H1 (cell line): ENCODE measurements at regions not wholly inside any gene's neighbourhood (a gene's known extent, or its start where the extent isn't known, plus 50 kb on each side); places are given as distances from the start of the nearest gene placed in this dataset.

Experiments
- CTCF ChIA-PET: fragments of 300-600 bp; sonication (Branson Sonifier 250); formaldehyde crosslinking; loops from one replicate; lab custom pipeline; 2021; ENCODE audit not compliant: partially characterized antibody; lab: Charles Lee
- POLR2A ChIA-PET: fragments of 300-600 bp; sonication (Branson Sonifier 250); formaldehyde crosslinking; loops from one replicate; lab custom pipeline; 2021; ENCODE audit warnings: inconsistent platforms; ENCODE audit not compliant: partially characterized antibody; lab: Charles Lee
- DNase-seq, 2 experiments: peaks; one replicate each; pipeline versions ENCODE4 v3.0.0 to v3.0.0-alpha.2; 2010 to 2022; ENCODE audit warnings: low spot score in 2 of 2, low read depth in 1 of 2, mixed read lengths in 1 of 2
- FAIRE-seq: peaks from 2 replicates; lab custom pipeline; 2011; peaks lifted over from hg19 to GRCh38; lab: Jason Lieb, UNC
- H2AFZ ChIP-seq: 2 replicates; pipeline ENCODE4 v1.8.1; 2012; ENCODE audit warnings: low read length, inconsistent platforms
- H2AK5ac ChIP-seq: 2 replicates; pipeline ENCODE4 v1.6.1; 2013; ENCODE audit warnings: low read depth, low read length
- H2BK120ac ChIP-seq: replicated peaks from 2 replicates; pipeline ENCODE3; 2013; ENCODE audit warnings: low read depth, low read length, inconsistent platforms
- H2BK12ac ChIP-seq: 2 replicates; pipeline ENCODE4 v1.6.1; 2013; ENCODE audit warnings: low read depth, low read length
- H2BK15ac ChIP-seq: 2 replicates; pipeline ENCODE4 v1.6.1; 2013; ENCODE audit warnings: low read length
- H2BK20ac ChIP-seq: 2 replicates; pipeline ENCODE4 v1.6.1; 2013; ENCODE audit warnings: low read length
- H2BK5ac ChIP-seq: 2 replicates; pipeline ENCODE4 v1.6.1; 2013; ENCODE audit warnings: low read depth, low read length
- H3K14ac ChIP-seq: 2 replicates; pipeline ENCODE4 v1.6.1; 2013; ENCODE audit warnings: inconsistent platforms; ENCODE audit not compliant: insufficient read length
- H3K18ac ChIP-seq: 2 replicates; pipeline ENCODE4 v1.6.1; 2013; ENCODE audit warnings: low read length; ENCODE audit errors: extremely low read depth
- H3K23ac ChIP-seq: 2 replicates; pipeline ENCODE4 v1.6.1; 2013; ENCODE audit warnings: inconsistent platforms; ENCODE audit not compliant: insufficient read length
- H3K23me2 ChIP-seq: 2 replicates; pipeline ENCODE4 v1.6.1; 2013; ENCODE audit warnings: low read depth, low read length
- H3K27ac ChIP-seq: 2 replicates; pipeline ENCODE4 v1.6.1; 2011; ENCODE audit warnings: low read depth, low read length, inconsistent platforms
- H3K27me3 ChIP-seq, 4 experiments: replicated peaks in 1 of 4; 1 replicate in 1 of 4; 2 replicates in 3 of 4; pipeline versions ENCODE4 v1.6.1 to v1.8.1; 2011 to 2013; ENCODE audit warnings: low read length in 3 of 4, mild to moderate bottlenecking in 3 of 4, inconsistent platforms in 2 of 4, mixed read lengths in 2 of 4, moderate library complexity in 1 of 4; ENCODE audit not compliant: control insufficient read depth in 3 of 4, insufficient read depth in 3 of 4; ENCODE audit errors: extremely low read depth in 1 of 4
- H3K36me3 ChIP-seq, 4 experiments: 2 replicates each; pipeline versions ENCODE4 v1.6.1 to v1.8.1; 2011 to 2013; ENCODE audit warnings: mild to moderate bottlenecking in 4 of 4, low read length in 3 of 4, moderate library complexity in 2 of 4, control low read depth in 1 of 4, inconsistent platforms in 1 of 4; ENCODE audit not compliant: insufficient read depth in 4 of 4, control insufficient read depth in 2 of 4
- H3K4ac ChIP-seq: replicated peaks from 2 replicates; pipeline ENCODE3; 2013; ENCODE audit warnings: low read length, low read depth, mixed read lengths, inconsistent platforms; ENCODE audit not compliant: insufficient read length
- H3K4me1 ChIP-seq, 4 experiments: replicated peaks in 1 of 4; 1 replicate in 1 of 4; 2 replicates in 3 of 4; pipeline versions ENCODE4 v1.6.1 to v1.8.1; 2011 to 2013; ENCODE audit warnings: low read length in 3 of 4, inconsistent platforms in 2 of 4, mixed read lengths in 1 of 4; ENCODE audit not compliant: insufficient read depth in 4 of 4, control insufficient read depth in 3 of 4
- H3K4me2 ChIP-seq, 2 experiments: 2 replicates each; pipeline versions ENCODE4 v1.6.1 to v1.8.1; 2011 to 2013; ENCODE audit warnings: low read depth in 2 of 2, low read length in 2 of 2, control low read depth in 1 of 2, inconsistent platforms in 1 of 2, mild to moderate bottlenecking in 1 of 2; ENCODE audit not compliant: insufficient read depth in 1 of 2
- H3K4me3 ChIP-seq, 4 experiments: fragments of 200-600, 300-600 bp in 1 of 4; sonication (generic), shearing (Covaris generic), sonication (Bioruptor Twin) in 1 of 4; 2 replicates each; pipeline versions ENCODE4 v1.5.1 to v1.8.1; 2011 to 2016; ENCODE audit warnings: low read length in 4 of 4, low read depth in 3 of 4, control low read depth in 2 of 4, inconsistent platforms in 2 of 4, mild to moderate bottlenecking in 2 of 4, mixed read lengths in 1 of 4, moderate library complexity in 1 of 4; ENCODE audit not compliant: insufficient read depth in 2 of 4; ENCODE audit errors: extremely low read depth in 1 of 4
- H3K56ac ChIP-seq: replicated peaks from 2 replicates; pipeline ENCODE3; 2013; ENCODE audit warnings: low read depth, mild to moderate bottlenecking, mixed read lengths, low read length, inconsistent platforms; ENCODE audit not compliant: insufficient read length
- H3K79me1 ChIP-seq: 2 replicates; pipeline ENCODE4 v1.6.1; 2013; ENCODE audit warnings: low read depth, low read length, control low read depth
- H3K79me2 ChIP-seq, 2 experiments: 2 replicates each; pipeline versions ENCODE4 v1.6.1 to v1.8.1; 2012 to 2013; ENCODE audit warnings: low read length in 2 of 2, mild to moderate bottlenecking in 2 of 2, inconsistent platforms in 1 of 2; ENCODE audit not compliant: insufficient read depth in 2 of 2, control insufficient read depth in 1 of 2
- H3K9ac ChIP-seq, 4 experiments: replicated peaks in 1 of 4; 1 replicate in 1 of 4; 2 replicates in 3 of 4; pipeline versions ENCODE4 v1.6.1 to v1.8.1; 2011 to 2013; ENCODE audit warnings: low read depth in 3 of 4, low read length in 3 of 4, control low read depth in 2 of 4, mild to moderate bottlenecking in 2 of 4, moderate library complexity in 2 of 4, inconsistent platforms in 1 of 4; ENCODE audit errors: extremely low read depth in 1 of 4
- H3K9me3 ChIP-seq, 2 experiments: 2 replicates each; pipeline versions ENCODE4 v1.6.1 to v1.8.1; 2012 to 2013; ENCODE audit warnings: mild to moderate bottlenecking in 2 of 2, moderate library complexity in 2 of 2, control low read depth in 1 of 2, inconsistent platforms in 1 of 2, low read depth in 1 of 2, low read length in 1 of 2, mixed read lengths in 1 of 2; ENCODE audit not compliant: insufficient read depth in 2 of 2
- H4K20me1 ChIP-seq, 2 experiments: replicated peaks in 1 of 2; 2 replicates each; pipeline versions ENCODE3 to v1.8.1; 2011 to 2013; ENCODE audit warnings: inconsistent platforms in 2 of 2, low read length in 2 of 2, mild to moderate bottlenecking in 1 of 2; ENCODE audit not compliant: insufficient read depth in 2 of 2, control insufficient read depth in 1 of 2
- H4K5ac ChIP-seq: 2 replicates; pipeline ENCODE4 v1.6.1; 2013; ENCODE audit warnings: low read length, low read depth, mixed read lengths, inconsistent platforms; ENCODE audit not compliant: insufficient read length
- H4K8ac ChIP-seq: 2 replicates; pipeline ENCODE4 v1.8.0; 2013; ENCODE audit warnings: mild to moderate bottlenecking, moderate library complexity, low read length, inconsistent platforms; ENCODE audit not compliant: insufficient read depth; ENCODE audit errors: extremely low read depth
- H4K91ac ChIP-seq: replicated peaks from 2 replicates; pipeline ENCODE3; 2013; ENCODE audit warnings: low read length, mixed read lengths, inconsistent platforms; ENCODE audit not compliant: insufficient read length
- BCL11A ChIP-seq, 2 experiments: IDR thresholded peaks; one replicate each; pipeline ENCODE4 v1.6.1; 2011; ENCODE audit warnings: low read depth in 2 of 2, low read length in 2 of 2, mild to moderate bottlenecking in 2 of 2
- CBX8 ChIP-seq: fragments of 300-800, 300-1000 bp; sonication (generic); IDR thresholded peaks from 2 replicates; pipeline ENCODE4 v1.7.1; 2016; ENCODE audit warnings: low read depth, low read length, borderline replicate concordance
- EP300 ChIP-seq, 2 experiments: IDR thresholded peaks; 1 replicate in 1 of 2; 2 replicates in 1 of 2; pipeline ENCODE4 v1.6.1; 2011 to 2012; ENCODE audit warnings: low read depth in 2 of 2, low read length in 2 of 2, mild to moderate bottlenecking in 2 of 2, borderline replicate concordance in 1 of 2, inconsistent platforms in 1 of 2, moderate library complexity in 1 of 2
- EZH2 ChIP-seq: fragments of 200-600 bp; sonication (generic); IDR thresholded peaks from 2 replicates; pipeline ENCODE4 v1.7.1; 2012; ENCODE audit warnings: low read depth, mild to moderate bottlenecking, moderate library complexity, low read length, inconsistent platforms; ENCODE audit not compliant: severe bottlenecking
- FOSL1 ChIP-seq: IDR thresholded peaks from 2 replicates; pipeline ENCODE4 v1.6.1; 2011; ENCODE audit warnings: mild to moderate bottlenecking, low read depth, low read length, moderate library complexity; ENCODE audit not compliant: insufficient read depth
- JUN ChIP-seq: IDR thresholded peaks from 2 replicates; pipeline ENCODE4 v1.6.1; 2011; ENCODE audit warnings: low read depth, mild to moderate bottlenecking, improper control_type of control experiment, low read length
- KDM4A ChIP-seq: IDR thresholded peaks from one replicate; pipeline ENCODE4 v1.7.1; 2012; ENCODE audit warnings: low read depth, mild to moderate bottlenecking, moderate library complexity, low read length, inconsistent platforms; ENCODE audit not compliant: severe bottlenecking
- PHF8 ChIP-seq: fragments of 200-600 bp; sonication (generic); conservative IDR thresholded peaks from 2 replicates; pipeline ENCODE4 v1.7.1; 2012; ENCODE audit warnings: low read depth, mild to moderate bottlenecking, inconsistent platforms, low read length, moderate library complexity
- POU5F1 ChIP-seq: IDR thresholded peaks from 2 replicates; pipeline ENCODE4 v1.6.1; 2011; ENCODE audit warnings: low read depth, mild to moderate bottlenecking, low read length, moderate library complexity
- SIRT6 ChIP-seq: IDR thresholded peaks from one replicate; pipeline ENCODE4 v1.7.1; 2012; ENCODE audit warnings: low read length, inconsistent platforms
- SRF ChIP-seq: IDR thresholded peaks from 2 replicates; pipeline ENCODE4 v1.6.1; 2011; ENCODE audit warnings: mild to moderate bottlenecking, low read depth, low read length, moderate library complexity
- TBP ChIP-seq: IDR thresholded peaks from 2 replicates; pipeline ENCODE4 v1.6.1; 2011; ENCODE audit warnings: low read depth, low read length, improper control_type of control experiment
- TCF12 ChIP-seq: IDR thresholded peaks from 2 replicates; pipeline ENCODE4 v1.6.1; 2011; ENCODE audit warnings: low read depth, mild to moderate bottlenecking, low read length
- WGBS, 2 experiments: shearing (Covaris generic) in 1 of 2; methylation state at CpG; one replicate each; pipeline versions ENCODE4 v1.1.6 to v1.1.7; 2013 to 2015; ENCODE audit warnings: low lambda C conversion rate in 2 of 2, mixed read lengths in 2 of 2, inconsistent platforms in 1 of 2, low coverage in 1 of 2, missing lambda C conversion rate in 1 of 2; ENCODE audit not compliant: insufficient replicate concordance in 2 of 2, insufficient coverage in 1 of 2, insufficient read length in 1 of 2; ENCODE audit errors: extremely low coverage in 1 of 2, missing lambda C conversion rate in 1 of 2; 5-methylcytosine and 5-hydroxymethylcytosine counted together

- Histone ChIP-seq H2BK120ac (no peak overlapping the region), H3K27me3 (no peaks in the 10 kb centered on the region; a peak in 1 of 7 replicates), H3K36me3 (no peaks in the 10 kb centered on the region; a peak in 1 of 8 replicates), H3K4me3 (no peak overlapping the region), H3K27ac (no peak overlapping the region), H3K4me1 (peaks cover 0 to 3% (median 1%) of the 10 kb centered on the region in 4 experiments; a peak in 1 of 7 replicates), H4K20me1 (no peaks in the 10 kb centered on the region), H4K5ac (no peak overlapping the region), H3K79me2 (no peaks in the 10 kb centered on the region), H2AFZ (no peak overlapping the region), H2BK20ac (no peak overlapping the region), H2BK12ac (no peak overlapping the region), H3K23ac (no peak overlapping the region), H3K79me1 (no peaks in the 10 kb centered on the region), H3K4ac (no peak overlapping the region), H2AK5ac (no peak overlapping the region), H3K9ac (no peak overlapping the region), H4K8ac (no peak overlapping the region), H4K91ac (no peak overlapping the region), H2BK15ac (no peak overlapping the region), H3K14ac (no peak overlapping the region), H3K4me2 (no peak overlapping the region), H2BK5ac (no peak overlapping the region), H3K9me3 (no peaks in the 10 kb centered on the region), H3K56ac (no peak overlapping the region), H3K23me2 (no peaks in the 10 kb centered on the region; the same call in 1 of the 2 replicates), H3K18ac (no peak overlapping the region)
- 87% methylated on average over 9 of the region's 9 CpGs; no CpG with 5 or more reads in 1 of the 2 experiments for WGBS, 2 experiments
- FAIRE-seq (no peak), DNase-seq (no peak)
- ChIA-PET CTCF (interaction anchor here (1.4 to 7.5 kb wide), 2 partner anchors 25 to 120 kb away, joined by 3 to 38 read pairs; no protein-coding TSS in a partner anchor), POLR2A (no interaction called here)
- TF ChIP-seq EP300 (IDR thresholded peaks at IDR 0.05; ENCODE audit: borderline replicate concordance in 1 of 2, low read depth in 2 of 2, low read length in 2 of 2) = no peak
- no peak for TF ChIP-seq KDM4A
- TF ChIP-seq POU5F1 = no peak
- no peak for TF ChIP-seq BCL11A (IDR thresholded peaks at IDR 0.05; ENCODE audit: low read depth in 2 of 2, low read length in 2 of 2)
- TF ChIP-seq PHF8 = no peak
- TF ChIP-seq TBP = no peak
- TF ChIP-seq SRF = no peak
- no peak for TF ChIP-seq EZH2
- no peak for TF ChIP-seq TCF12
- TF ChIP-seq FOSL1 = no peak
- TF ChIP-seq CBX8 = no peak
- no peak for TF ChIP-seq JUN
- no peak for TF ChIP-seq SIRT6
Observed at GRCh38 chr1:30259631-30260030, 463.8 kb downstream of the MATN1 start.
